NB4 (cell line): ENCODE measurements at regions not wholly inside any gene's neighbourhood (a gene's known extent, or its start where the extent isn't known, plus 50 kb on each side); places are given as distances from the start of the nearest gene placed in this dataset.

Experiments used
- DNase-seq: peaks from one replicate; pipeline ENCODE4 v3.0.0; 2010; ENCODE audit warnings: low read depth
- H3K4me3 ChIP-seq: one replicate; pipeline ENCODE4 v1.5.1; 2011; ENCODE audit warnings: mild to moderate bottlenecking, low read depth, low read length, moderate library complexity
- MYC ChIP-seq: IDR thresholded peaks from 2 replicates; pipeline ENCODE4 v1.6.1; 2011; ENCODE audit warnings: low read depth, low read length
- POLR2A ChIP-seq: IDR thresholded peaks from 2 replicates; pipeline ENCODE4 v1.6.1; 2011; ENCODE audit warnings: mild to moderate bottlenecking; ENCODE audit not compliant: insufficient read length; ENCODE audit errors: extremely low read depth
- TF ChIP-seq, protein P1 (sequence below): IDR thresholded peaks from 2 replicates; pipeline ENCODE4 v1.6.1; 2011; ENCODE audit warnings: low read depth, low read length
- TF ChIP-seq, protein P2 (sequence below): IDR thresholded peaks from one replicate; pipeline ENCODE4 v1.5.1; 2012; ENCODE audit warnings: low read depth, low read length

DNA sequence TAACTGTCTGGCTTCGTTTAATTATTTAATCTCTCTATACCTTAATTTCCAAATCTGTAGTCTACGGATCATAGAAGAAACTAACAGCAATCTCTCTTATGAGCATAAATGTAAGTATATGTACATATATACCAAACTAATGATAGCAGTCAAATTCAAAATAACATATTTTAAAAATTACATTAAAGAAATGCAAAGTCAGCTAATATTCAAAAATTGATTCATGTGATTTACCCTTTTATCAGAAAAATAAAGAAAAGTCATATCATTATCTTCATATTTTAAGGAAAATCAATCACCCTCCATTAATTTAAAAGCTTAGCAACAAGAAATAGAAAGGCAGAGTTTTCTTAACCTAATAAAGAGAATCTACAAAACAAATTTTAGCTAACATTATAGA lies 575.9 kb downstream of the IRS1 start:
- TF ChIP-seq, protein P1, sequence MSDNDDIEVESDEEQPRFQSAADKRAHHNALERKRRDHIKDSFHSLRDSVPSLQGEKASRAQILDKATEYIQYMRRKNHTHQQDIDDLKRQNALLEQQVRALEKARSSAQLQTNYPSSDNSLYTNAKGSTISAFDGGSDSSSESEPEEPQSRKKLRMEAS, result no peak
- TF ChIP-seq POLR2A (no peak), MYC (no peak)
- TF ChIP-seq, protein P2, sequence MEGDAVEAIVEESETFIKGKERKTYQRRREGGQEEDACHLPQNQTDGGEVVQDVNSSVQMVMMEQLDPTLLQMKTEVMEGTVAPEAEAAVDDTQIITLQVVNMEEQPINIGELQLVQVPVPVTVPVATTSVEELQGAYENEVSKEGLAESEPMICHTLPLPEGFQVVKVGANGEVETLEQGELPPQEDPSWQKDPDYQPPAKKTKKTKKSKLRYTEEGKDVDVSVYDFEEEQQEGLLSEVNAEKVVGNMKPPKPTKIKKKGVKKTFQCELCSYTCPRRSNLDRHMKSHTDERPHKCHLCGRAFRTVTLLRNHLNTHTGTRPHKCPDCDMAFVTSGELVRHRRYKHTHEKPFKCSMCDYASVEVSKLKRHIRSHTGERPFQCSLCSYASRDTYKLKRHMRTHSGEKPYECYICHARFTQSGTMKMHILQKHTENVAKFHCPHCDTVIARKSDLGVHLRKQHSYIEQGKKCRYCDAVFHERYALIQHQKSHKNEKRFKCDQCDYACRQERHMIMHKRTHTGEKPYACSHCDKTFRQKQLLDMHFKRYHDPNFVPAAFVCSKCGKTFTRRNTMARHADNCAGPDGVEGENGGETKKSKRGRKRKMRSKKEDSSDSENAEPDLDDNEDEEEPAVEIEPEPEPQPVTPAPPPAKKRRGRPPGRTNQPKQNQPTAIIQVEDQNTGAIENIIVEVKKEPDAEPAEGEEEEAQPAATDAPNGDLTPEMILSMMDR, result no peak
- DNase-seq, result no peak
- no peak overlapping the region for H3K4me3 ChIP-seq

DNA sequence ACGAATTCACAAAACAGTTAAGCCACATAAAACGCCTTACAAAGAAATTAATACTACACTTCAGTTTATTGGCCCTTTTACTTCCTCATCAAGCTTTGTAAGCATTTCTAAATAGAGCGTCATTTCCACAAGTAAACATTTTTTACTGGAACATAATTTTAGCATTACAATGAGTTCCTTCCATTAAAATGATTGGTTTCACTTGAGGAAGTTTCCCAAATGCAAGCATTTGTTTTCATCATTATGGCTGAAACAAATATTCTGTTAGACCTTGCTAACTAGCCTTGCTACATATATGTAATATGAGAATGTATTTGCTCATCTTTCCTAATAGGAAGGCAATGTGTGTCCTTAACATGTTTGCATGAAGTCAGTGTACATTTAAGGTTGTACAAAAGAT lies 579.1 kb downstream of the IRS1 start:
- no peak for DNase-seq
- TF ChIP-seq, protein P1, result no peak
- TF ChIP-seq POLR2A, result no peak
- TF ChIP-seq MYC, result no peak
- TF ChIP-seq, protein P2, result no peak
- no peak overlapping the region for H3K4me3 ChIP-seq

DNA sequence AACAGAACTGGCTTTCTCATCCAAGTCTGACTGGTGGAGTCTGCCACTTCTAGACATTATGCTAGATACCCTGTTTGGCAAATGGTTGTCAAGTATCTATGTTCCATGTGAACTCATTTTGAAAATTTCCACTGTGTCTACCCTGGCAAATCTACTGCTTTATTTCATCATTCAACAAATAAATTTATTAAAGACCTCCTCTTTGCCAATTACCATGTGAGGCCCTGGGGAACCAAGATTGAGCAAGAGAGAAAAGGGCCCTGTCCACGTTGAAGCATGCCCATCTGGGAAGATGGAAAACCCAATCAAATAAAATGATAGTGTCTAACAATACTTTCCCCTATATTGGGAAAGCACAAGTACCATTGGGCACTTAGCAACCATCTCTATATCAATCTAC lies 582.4 kb downstream of the IRS1 start:
- TF ChIP-seq, protein P1, result no peak
- TF ChIP-seq POLR2A (no peak), MYC (no peak)
- H3K4me3 ChIP-seq, result no peak overlapping the region
- DNase-seq, result no peak

DNA sequence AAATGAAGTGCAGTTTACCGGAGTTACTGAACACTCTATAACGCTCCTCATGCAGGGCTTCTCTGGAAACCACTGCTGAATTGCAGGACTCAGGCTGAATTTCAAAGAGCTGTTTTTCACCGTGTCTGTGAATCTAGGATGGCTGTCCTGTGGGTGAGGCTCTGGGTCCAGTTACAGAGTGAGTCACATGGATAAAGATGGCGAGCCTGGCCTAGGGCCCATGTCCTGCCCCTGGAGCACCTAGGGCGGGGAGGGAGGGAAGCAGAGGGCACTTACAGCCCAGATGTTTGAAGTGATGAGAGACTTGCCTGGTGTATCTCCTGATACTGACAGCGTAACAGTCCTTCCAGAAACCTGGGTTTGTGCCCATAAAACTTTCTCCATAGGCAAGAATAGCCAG lies 583.0 kb downstream of the IRS1 start:
- no peak overlapping the region for H3K4me3 ChIP-seq
- no peak for DNase-seq
- TF ChIP-seq, protein P2, result no peak
- TF ChIP-seq, protein P1, result no peak
- TF ChIP-seq MYC, result no peak

DNA sequence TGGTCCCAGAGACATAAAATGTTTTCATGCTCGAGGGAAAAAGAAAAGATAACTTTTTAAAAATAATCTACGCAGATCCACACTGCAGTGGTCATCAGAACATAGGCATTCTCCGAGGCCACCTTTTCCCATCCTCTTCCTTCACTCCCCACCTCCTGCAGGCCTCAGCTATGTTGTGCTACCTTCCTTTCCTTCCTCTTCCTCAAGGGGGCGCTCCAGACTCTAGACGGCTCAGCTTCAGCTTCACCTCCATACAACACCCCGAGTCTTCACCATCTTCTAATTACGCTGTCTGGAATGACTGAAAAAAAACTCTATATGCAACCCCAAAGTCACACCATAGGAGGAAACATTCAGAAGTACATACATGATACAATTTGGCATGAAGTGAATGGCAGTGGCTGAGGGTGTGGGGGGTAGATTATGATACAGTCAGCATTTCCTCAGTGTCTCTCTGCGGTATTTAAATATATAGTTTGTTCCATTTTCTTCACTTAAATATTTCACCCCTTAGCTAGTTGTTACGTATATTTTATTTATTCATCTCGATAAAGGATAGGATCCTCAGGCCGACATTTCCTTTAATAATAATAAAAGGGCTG lies 583.6 kb downstream of the IRS1 start:
- no peak overlapping the region for H3K4me3 ChIP-seq
- peak; percentile 79 for DNase-seq
- TF ChIP-seq POLR2A (no peak), MYC (no peak; the same call in 1 of the 2 replicates)
- TF ChIP-seq, protein P2, result peak; percentile 75
- TF ChIP-seq, protein P1, result no peak

DNA sequence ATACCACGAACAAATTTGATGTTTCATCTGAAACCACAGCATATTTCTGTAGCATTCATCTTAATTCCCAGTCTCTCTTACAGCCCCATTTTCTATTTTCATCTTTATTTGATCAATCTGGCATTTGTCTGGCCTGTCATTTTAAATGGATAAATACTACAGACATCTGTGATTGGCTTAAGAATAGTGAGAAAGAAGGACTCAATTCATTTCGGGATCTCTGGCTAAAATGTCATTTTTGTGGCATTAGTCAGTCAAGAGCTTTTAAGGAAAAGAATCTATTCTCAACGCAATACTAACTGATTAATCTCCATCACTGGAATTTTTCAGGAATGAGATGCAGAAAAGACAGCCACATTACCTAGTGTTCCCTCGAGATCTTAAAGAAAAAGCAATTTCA lies 585.9 kb downstream of the IRS1 start:
- H3K4me3 ChIP-seq, result no peak overlapping the region
- no peak for DNase-seq
- no peak for TF ChIP-seq MYC

DNA sequence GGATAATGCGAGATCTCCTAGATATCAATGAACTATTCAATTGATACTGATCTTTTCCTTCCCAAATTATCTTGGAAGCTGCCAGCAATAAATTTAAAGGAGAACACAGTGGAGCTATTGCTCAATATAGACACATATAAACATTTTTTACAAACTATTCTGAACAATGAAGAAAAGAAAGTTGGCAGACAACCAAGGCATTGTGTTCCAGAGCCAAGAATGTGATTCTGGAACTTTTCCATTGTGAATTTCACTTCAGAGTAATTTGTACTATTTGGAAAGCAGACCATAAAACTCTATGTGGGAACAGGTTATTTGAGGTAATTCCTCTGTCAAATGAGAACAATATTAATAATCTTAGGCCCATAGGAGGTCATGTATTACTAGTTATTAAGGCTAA lies 588.2 kb downstream of the IRS1 start:
- no peak overlapping the region for H3K4me3 ChIP-seq
- no peak for DNase-seq
- TF ChIP-seq, protein P2, result no peak
- TF ChIP-seq POLR2A (no peak), MYC (no peak)
- TF ChIP-seq, protein P1, result no peak
